Mesenchymal stem cell (in vitro differentiated cells and primary cell): ENCODE measurements at regions not wholly inside any gene's neighbourhood (a gene's known extent, or its start where the extent isn't known, plus 50 kb on each side); places are given as distances from the start of the nearest gene placed in this dataset.
"Not testable (repeated sequence)": the region's sequence is repeated elsewhere in the genome, so short reads cannot be mapped to it uniquely, and the experiment has no call there.

Experiments
- DNase-seq: peaks from one replicate; pipeline ENCODE4 v3.0.0-alpha.2; 2013
- H2AFZ ChIP-seq: one replicate; pipeline ENCODE4 v1.6.1; 2013; ENCODE audit warnings: low read depth, mild to moderate bottlenecking, control low read depth, inconsistent platforms, low read length, moderate library complexity
- H2AK5ac ChIP-seq: 2 replicates; pipeline ENCODE4 v1.6.1; 2013; ENCODE audit warnings: low read length, moderate library complexity, mild to moderate bottlenecking, inconsistent platforms; ENCODE audit not compliant: severe bottlenecking
- H2BK120ac ChIP-seq: one replicate; pipeline ENCODE4 v1.6.1; 2013; ENCODE audit warnings: low read depth, mild to moderate bottlenecking, inconsistent platforms, low read length, moderate library complexity
- H2BK12ac ChIP-seq, 2 experiments: one replicate each; pipeline ENCODE4 v1.6.1; 2013; ENCODE audit warnings: inconsistent platforms in 2 of 2, low read length in 2 of 2, mild to moderate bottlenecking in 2 of 2, moderate library complexity in 2 of 2, control low read depth in 1 of 2
- H2BK15ac ChIP-seq: one replicate; pipeline ENCODE4 v1.6.1; 2013; ENCODE audit warnings: mild to moderate bottlenecking, low read depth, inconsistent platforms; ENCODE audit not compliant: poor library complexity, severe bottlenecking
- H2BK5ac ChIP-seq: 2 replicates; pipeline ENCODE4 v1.6.1; 2013; ENCODE audit warnings: low read depth, mild to moderate bottlenecking, low read length, control low read depth, inconsistent platforms; ENCODE audit not compliant: poor library complexity, severe bottlenecking
- H3K14ac ChIP-seq, 2 experiments: one replicate each; pipeline ENCODE4 v1.6.1; 2013; ENCODE audit warnings: inconsistent platforms in 2 of 2, low read length in 2 of 2, control low read depth in 1 of 2, mild to moderate bottlenecking in 1 of 2, moderate library complexity in 1 of 2
- H3K18ac ChIP-seq, 2 experiments: one replicate each; pipeline ENCODE4 v1.6.1; 2013; ENCODE audit warnings: inconsistent platforms in 2 of 2, low read length in 2 of 2, control low read depth in 1 of 2, low read depth in 1 of 2, mild to moderate bottlenecking in 1 of 2
- H3K23ac ChIP-seq, 2 experiments: one replicate each; pipeline ENCODE4 v1.6.1; 2013; ENCODE audit warnings: inconsistent platforms in 2 of 2, low read length in 2 of 2, mild to moderate bottlenecking in 2 of 2, moderate library complexity in 2 of 2, control low read depth in 1 of 2
- H3K27ac ChIP-seq: 2 replicates; pipeline ENCODE4 v1.5.1; 2013; ENCODE audit warnings: mild to moderate bottlenecking, moderate library complexity, low read length, control low read depth, inconsistent platforms; ENCODE audit not compliant: poor library complexity, severe bottlenecking
- H3K27me3 ChIP-seq, 2 experiments: 2 replicates each; pipeline versions ENCODE4 v1.6.1 to v1.7.0; 2013; ENCODE audit warnings: low read length in 2 of 2, mild to moderate bottlenecking in 2 of 2, moderate library complexity in 2 of 2, control low read depth in 1 of 2, inconsistent platforms in 1 of 2; ENCODE audit not compliant: control insufficient read depth in 1 of 2, insufficient read depth in 1 of 2
- H3K36me3 ChIP-seq, 2 experiments: 2 replicates each; pipeline versions ENCODE4 v1.6.1 to v1.7.0; 2013; ENCODE audit warnings: low read length in 2 of 2, control low read depth in 1 of 2, inconsistent platforms in 1 of 2, low read depth in 1 of 2, mild to moderate bottlenecking in 1 of 2; ENCODE audit not compliant: insufficient read depth in 2 of 2, control insufficient read depth in 1 of 2
- H3K4ac ChIP-seq, 2 experiments: one replicate each; pipeline ENCODE4 v1.6.1; 2013; ENCODE audit warnings: inconsistent platforms in 2 of 2, low read length in 2 of 2, mild to moderate bottlenecking in 2 of 2, moderate library complexity in 2 of 2, control low read depth in 1 of 2, low read depth in 1 of 2
- H3K4me1 ChIP-seq: 2 replicates; pipeline ENCODE4 v1.6.1; 2013; ENCODE audit warnings: low read depth, low read length, control low read depth; ENCODE audit not compliant: control insufficient read depth, insufficient read depth
- H3K4me2 ChIP-seq: 2 replicates; pipeline ENCODE4 v1.6.1; 2013; ENCODE audit warnings: low read length, mild to moderate bottlenecking, inconsistent platforms; ENCODE audit not compliant: poor library complexity, severe bottlenecking
- H3K4me3 ChIP-seq, 2 experiments: 2 replicates each; pipeline versions ENCODE4 v1.5.1 to v1.7.0; 2013; ENCODE audit warnings: low read length in 2 of 2, mild to moderate bottlenecking in 2 of 2, control low read depth in 1 of 2, low read depth in 1 of 2; ENCODE audit not compliant: insufficient read depth in 1 of 2
- H3K79me1 ChIP-seq: replicated peaks from 2 replicates; pipeline ENCODE4 v1.6.1; 2013; ENCODE audit warnings: mild to moderate bottlenecking, control low read depth, low read length, inconsistent platforms; ENCODE audit not compliant: poor library complexity, severe bottlenecking
- H3K9ac ChIP-seq: 2 replicates; pipeline ENCODE4 v1.7.0; 2013; ENCODE audit warnings: mild to moderate bottlenecking, low read length, moderate library complexity
- H3K9me3 ChIP-seq: 2 replicates; pipeline ENCODE4 v1.7.0; 2013; ENCODE audit warnings: mild to moderate bottlenecking, low read length; ENCODE audit not compliant: control insufficient read depth
- H4K8ac ChIP-seq: one replicate; pipeline ENCODE4 v1.6.1; 2013; ENCODE audit warnings: inconsistent platforms, mild to moderate bottlenecking, low read length, moderate library complexity
- H4K91ac ChIP-seq: one replicate; pipeline ENCODE4 v1.6.1; 2013; ENCODE audit warnings: mild to moderate bottlenecking, low read length, inconsistent platforms
- WGBS: methylation state at CpG from one replicate; pipeline ENCODE4 v1.1.7; 2013; ENCODE audit warnings: mixed read lengths; 5-methylcytosine and 5-hydroxymethylcytosine counted together

- DNase-seq, result no peak
- H3K4me1 ChIP-seq, result no peaks in the 10 kb centered on the region
- H3K4me3 ChIP-seq, result no peak overlapping the region
- no peaks in the 10 kb centered on the region for H3K27me3 ChIP-seq
- H3K36me3 ChIP-seq, result no peaks in the 10 kb centered on the region
- H3K9ac ChIP-seq, result no peak overlapping the region
- H2AK5ac ChIP-seq, result no peak overlapping the region
- no peak overlapping the region for H3K4ac ChIP-seq
- H2BK15ac ChIP-seq, result no peak overlapping the region
- H2BK12ac ChIP-seq, result no peak overlapping the region
- no peak overlapping the region for H3K4me2 ChIP-seq
- no peaks in the 10 kb centered on the region for H3K9me3 ChIP-seq
- H3K27ac ChIP-seq, result no peak overlapping the region
- no peaks in the 10 kb centered on the region for H3K79me1 ChIP-seq
- no peak overlapping the region for H2AFZ ChIP-seq
- no peak overlapping the region for H4K8ac ChIP-seq
- no peak overlapping the region for H2BK120ac ChIP-seq
- WGBS, result 76% methylated on average over 2 of the region's 2 CpGs
- H3K14ac ChIP-seq, result no peak overlapping the region
- H2BK5ac ChIP-seq, result no peak overlapping the region
- no peak overlapping the region for H4K91ac ChIP-seq
- no peak overlapping the region for H3K18ac ChIP-seq
- H3K23ac ChIP-seq, result no peak overlapping the region
Measured at GRCh38 chr3:6394944-6395343, 466.0 kb upstream of the GRM7 start.

- H3K4me1 ChIP-seq, result no peaks in the 10 kb centered on the region
- no peak overlapping the region for H2BK120ac ChIP-seq
- H3K4me3 ChIP-seq, result no peak overlapping the region
- no peak overlapping the region for H2AK5ac ChIP-seq
- H3K4ac ChIP-seq, result no peak overlapping the region
- no peaks in the 10 kb centered on the region for H3K79me1 ChIP-seq
- H3K14ac ChIP-seq, result no peak overlapping the region
- H3K36me3 ChIP-seq, result no peaks in the 10 kb centered on the region
- H4K8ac ChIP-seq, result no peak overlapping the region
- H3K9ac ChIP-seq, result no peak overlapping the region
- DNase-seq, result no peak
- no peak overlapping the region for H3K18ac ChIP-seq
- H2BK12ac ChIP-seq, result no peak overlapping the region
- H3K27me3 ChIP-seq, result no peaks in the 10 kb centered on the region
- no peaks in the 10 kb centered on the region for H3K9me3 ChIP-seq
- no peak overlapping the region for H2BK15ac ChIP-seq
- H3K4me2 ChIP-seq, result no peak overlapping the region
- no peak overlapping the region for H2AFZ ChIP-seq
- WGBS, result 87% methylated on average over 1 of the region's 1 CpG
- H3K23ac ChIP-seq, result no peak overlapping the region
- no peak overlapping the region for H4K91ac ChIP-seq
- H3K27ac ChIP-seq, result no peak overlapping the region
- H2BK5ac ChIP-seq, result no peak overlapping the region
Measured at GRCh38 chr3:6396631-6397030, 464.3 kb upstream of the GRM7 start.

GRCh38 chr3:6402666-6403065 lies 458.2 kb upstream of the GRM7 start:
- H4K91ac ChIP-seq, DNase-seq, H3K4ac ChIP-seq, H2BK15ac ChIP-seq, H3K18ac ChIP-seq, H3K27ac ChIP-seq, H2BK12ac ChIP-seq, H3K4me2 ChIP-seq, H4K8ac ChIP-seq, H2AFZ ChIP-seq, H3K4me1 ChIP-seq, H3K23ac ChIP-seq, H3K27me3 ChIP-seq, H2BK120ac ChIP-seq, H3K4me3 ChIP-seq, H3K9ac ChIP-seq, H2AK5ac ChIP-seq, H3K36me3 ChIP-seq, H3K79me1 ChIP-seq, H2BK5ac ChIP-seq, H3K14ac ChIP-seq: not testable (repeated sequence)
- WGBS, result 61% methylated on average over 3 of the region's 4 CpGs
- peaks cover 24% of the 10 kb centered on the region for H3K9me3 ChIP-seq

- H3K14ac ChIP-seq, H3K23ac ChIP-seq, H3K36me3 ChIP-seq, H2AK5ac ChIP-seq, DNase-seq, H3K18ac ChIP-seq, H3K4me3 ChIP-seq, H3K9ac ChIP-seq, H3K27ac ChIP-seq, H2BK120ac ChIP-seq, H2BK5ac ChIP-seq, H2BK15ac ChIP-seq, H3K27me3 ChIP-seq, H4K8ac ChIP-seq, H3K4me1 ChIP-seq, H4K91ac ChIP-seq, H3K4ac ChIP-seq, H3K4me2 ChIP-seq, H2AFZ ChIP-seq, H2BK12ac ChIP-seq, H3K79me1 ChIP-seq: not testable (repeated sequence)
- 44% methylated on average over 2 of the region's 4 CpGs for WGBS
- H3K9me3 ChIP-seq, result peaks cover 24% of the 10 kb centered on the region
Measured at GRCh38 chr3:6406923-6407322, 454.0 kb upstream of the GRM7 start.
